HG03097 (cell line): ENCODE measurements at regions not wholly inside any gene's neighbourhood (a gene's known extent, or its start where the extent isn't known, plus 50 kb on each side); places are given as distances from the start of the nearest gene placed in this dataset.
"Not testable (repeated sequence)": the region's sequence is repeated elsewhere in the genome, so short reads cannot be mapped to it uniquely, and the experiment has no call there.

Experiments
- ATAC-seq: cut with Tn5 transposase; IDR thresholded peaks from one replicate; pipeline ENCODE4 v1.9.1; 2021; ENCODE audit not compliant: unreplicated experiment, low FRiP score

DNA sequence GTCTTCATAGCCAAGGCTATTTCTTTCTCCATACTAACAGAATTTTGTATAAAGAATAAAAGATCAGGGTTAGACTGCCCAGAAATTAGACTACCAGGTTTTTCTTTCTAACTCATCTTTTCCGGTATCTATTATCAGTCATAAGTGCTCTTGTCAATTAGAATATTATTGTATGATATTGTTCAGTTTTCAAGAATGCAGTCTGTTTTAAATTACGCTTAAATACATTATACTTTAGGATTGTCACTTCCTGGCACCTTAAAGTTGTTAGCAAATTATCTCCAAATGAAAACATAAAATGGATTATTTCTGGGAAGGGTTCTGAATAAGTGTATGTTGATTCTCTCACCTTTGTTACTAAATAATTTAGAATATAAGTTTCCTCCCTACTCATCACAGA, 497.2 kb downstream of the IGSF11 start:
- no peak for ATAC-seq

- no peak for ATAC-seq
These were observed 496.5 kb downstream of the IGSF11 start for GRCh38 chr3:118538187-118538586.

DNA sequence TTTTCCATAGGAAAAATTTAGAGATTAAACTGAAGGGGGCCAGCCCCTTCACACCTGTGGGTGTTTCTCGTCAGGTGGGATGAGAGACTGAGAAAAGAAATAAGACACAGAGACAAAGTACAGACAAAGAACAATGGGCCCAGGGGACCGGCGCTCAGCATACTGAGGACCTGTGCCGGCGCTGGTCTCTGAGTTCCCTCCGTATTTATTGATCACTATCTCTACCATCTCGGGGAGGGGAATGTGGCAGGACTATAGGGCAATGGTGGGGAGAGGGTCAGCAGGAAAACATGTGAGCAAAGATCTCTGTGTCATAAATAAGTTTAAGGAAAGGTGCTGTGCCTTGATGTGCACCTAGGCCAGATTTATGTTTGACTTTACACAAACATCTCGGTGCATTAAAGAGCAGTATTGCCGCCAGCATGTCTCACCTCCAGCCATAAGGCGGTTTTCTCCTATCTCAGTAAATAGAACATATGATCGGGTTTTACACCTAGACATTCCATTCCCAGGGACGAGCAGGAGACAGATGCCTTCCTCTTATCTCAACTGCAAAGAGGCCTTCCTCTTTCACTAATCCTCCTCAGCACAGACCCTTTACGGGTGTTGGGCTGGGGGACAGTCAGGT, 494.7 kb downstream of the IGSF11 start:
- not testable (repeated sequence) for ATAC-seq

- not testable (repeated sequence) for ATAC-seq
These were observed 494.2 kb downstream of the IGSF11 start for GRCh38 chr3:118540448-118540821.

DNA sequence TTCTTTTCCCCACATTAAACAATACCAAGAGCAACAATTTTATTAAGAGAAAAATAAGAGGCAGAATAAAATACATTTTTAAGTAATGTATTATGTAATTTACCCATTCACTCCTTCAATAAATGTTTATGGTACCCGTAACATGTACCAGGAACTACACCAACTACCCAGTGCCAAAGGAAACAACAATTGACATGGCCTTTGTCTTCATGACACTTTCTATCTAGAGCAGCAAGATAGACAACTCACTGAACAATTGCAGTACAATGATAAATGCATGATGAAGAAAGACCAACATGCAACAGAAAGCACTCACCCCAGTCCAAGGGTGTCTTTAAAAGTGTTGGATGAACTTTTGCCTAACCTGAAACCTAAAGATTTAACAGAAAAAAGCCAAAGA, 493.8 kb downstream of the IGSF11 start:
- ATAC-seq = no peak

DNA sequence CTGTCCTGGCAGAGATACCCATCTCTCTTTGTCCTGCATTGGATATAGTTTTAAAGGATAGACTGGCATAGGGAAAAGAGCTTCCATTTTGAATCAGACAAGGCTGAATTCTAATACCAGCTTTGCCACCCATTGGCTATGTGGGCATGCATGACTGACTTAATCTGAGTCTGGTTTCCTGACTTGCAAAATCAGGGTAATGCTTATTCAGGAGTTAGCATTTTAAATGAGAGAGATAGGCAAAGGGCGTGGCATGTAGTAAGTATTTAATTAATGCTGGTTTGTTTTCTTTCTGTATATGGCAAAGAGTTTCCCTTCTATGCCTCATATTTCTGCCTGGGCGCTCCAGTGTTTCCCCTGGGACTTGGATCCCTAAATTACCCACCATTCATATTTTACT, 492.9 kb downstream of the IGSF11 start:
- no peak for ATAC-seq

DNA sequence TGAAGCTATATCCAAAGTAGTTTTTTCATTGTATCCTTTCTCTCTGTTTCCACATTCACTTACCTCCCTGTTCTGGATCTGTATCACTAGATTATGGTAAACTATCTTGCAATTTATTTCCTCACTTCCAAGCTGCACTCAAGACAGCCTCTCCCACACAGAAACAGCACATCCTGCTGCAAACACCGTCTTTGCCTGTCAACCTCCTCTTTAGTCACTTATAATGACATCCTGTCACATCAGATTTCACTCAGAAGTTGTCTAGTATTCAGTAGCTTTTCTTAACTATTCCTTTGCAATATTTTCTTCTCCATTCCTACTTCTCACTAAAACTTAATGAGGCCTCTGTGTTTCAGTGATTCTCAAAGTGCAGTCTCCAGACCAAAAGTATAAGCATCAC, 490.8 kb downstream of the IGSF11 start:
- no peak for ATAC-seq

GRCh38 chr3:118544458-118544857, 490.2 kb downstream of the IGSF11 start:
- no peak for ATAC-seq

- no peak for ATAC-seq
These were observed 486.2 kb downstream of the IGSF11 start for GRCh38 chr3:118548434-118548833.

GRCh38 chr3:118550122-118550521, 484.5 kb downstream of the IGSF11 start:
- no peak for ATAC-seq

DNA sequence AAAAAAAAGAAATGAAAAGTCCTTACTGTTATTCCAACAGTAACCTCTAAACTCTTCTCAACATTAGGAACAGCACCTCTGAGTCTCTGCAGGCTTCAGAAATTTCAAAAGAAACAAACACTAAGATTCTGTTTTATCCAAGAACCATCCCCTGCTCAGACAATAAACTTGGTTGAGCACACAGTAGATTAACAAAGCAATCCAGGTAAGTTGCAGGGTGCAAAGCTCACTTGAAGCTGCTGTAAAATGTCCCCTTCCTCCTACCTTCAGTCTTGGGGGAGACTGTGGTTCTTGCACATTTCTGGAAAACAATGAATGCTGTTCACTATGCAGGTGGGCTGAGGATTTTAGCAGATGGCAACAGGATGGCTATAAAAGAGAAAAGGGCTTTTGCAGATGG, 484.1 kb downstream of the IGSF11 start:
- no peak for ATAC-seq

- ATAC-seq = no peak
These were observed 480.4 kb downstream of the IGSF11 start for GRCh38 chr3:118554148-118554838.

GRCh38 chr3:118556983-118557382, 477.7 kb downstream of the IGSF11 start:
- ATAC-seq = no peak

GRCh38 chr3:118557513-118557912, 477.1 kb downstream of the IGSF11 start:
- no peak for ATAC-seq

GRCh38 chr3:118559286-118559685, 475.4 kb downstream of the IGSF11 start:
- no peak for ATAC-seq

DNA sequence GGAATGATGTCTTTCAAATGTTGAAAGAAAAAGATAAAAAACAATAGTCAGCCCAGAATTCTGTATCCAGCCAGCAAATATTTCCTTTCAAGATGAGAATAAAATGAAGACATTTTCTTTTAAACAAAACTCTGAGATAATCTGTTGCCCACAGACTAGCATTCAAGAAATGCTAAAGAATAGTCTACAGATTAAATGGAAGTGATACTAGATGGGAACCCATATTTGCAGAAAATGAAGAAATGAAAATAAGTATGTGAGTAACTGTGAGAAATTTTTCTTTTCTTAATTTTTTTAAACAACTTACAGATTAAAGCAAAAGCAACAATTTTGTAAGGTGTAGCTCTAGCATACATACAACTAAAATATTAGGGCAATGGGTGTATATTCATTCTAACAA, 469.8 kb downstream of the IGSF11 start:
- ATAC-seq = no peak

GRCh38 chr3:118573912-118574311, 460.7 kb downstream of the IGSF11 start:
- no peak for ATAC-seq

GRCh38 chr3:118577055-118577777, 457.4 kb downstream of the IGSF11 start:
- no peak for ATAC-seq

DNA sequence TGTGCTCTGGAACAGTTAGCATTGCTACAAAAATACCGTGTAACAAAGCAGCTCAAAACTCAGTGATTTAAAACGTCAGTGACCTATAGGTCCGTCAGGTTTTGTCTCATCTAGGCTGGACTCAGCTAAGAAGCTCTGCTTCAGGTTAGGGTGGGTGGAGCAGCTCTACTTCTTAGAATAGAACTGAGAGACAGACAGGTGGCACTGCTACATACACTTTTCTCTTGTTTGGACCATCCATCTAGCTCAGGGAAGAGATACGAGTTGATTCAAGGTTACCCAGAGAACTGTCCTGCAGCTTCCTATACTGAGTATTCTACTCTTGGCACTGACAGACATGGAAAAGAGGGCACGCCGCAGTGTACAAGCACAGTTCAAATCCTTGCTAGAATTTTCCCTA, 456.1 kb downstream of the IGSF11 start:
- ATAC-seq = no peak

GRCh38 chr3:118587037-118587741, 447.5 kb downstream of the IGSF11 start:
- no peak for ATAC-seq

DNA sequence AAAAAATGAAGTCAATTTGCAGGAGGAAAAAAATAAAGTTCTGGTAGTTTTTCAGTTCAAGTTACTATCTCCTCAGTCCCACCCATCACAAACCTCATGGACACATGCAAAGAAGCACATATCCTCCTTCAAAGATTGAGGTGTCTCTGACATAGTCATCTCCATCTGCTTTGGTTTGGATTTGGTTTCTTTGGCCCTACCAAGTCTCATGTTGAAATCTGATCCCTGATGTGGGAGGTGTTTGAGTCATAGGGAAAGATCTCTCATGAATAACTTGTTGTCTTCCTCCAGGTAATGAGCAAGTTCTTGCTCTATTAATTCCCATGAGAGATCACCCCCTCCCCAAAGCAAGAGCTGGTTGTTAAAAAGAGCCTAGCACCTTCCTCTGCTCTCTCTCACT, 446.8 kb downstream of the IGSF11 start:
- ATAC-seq = no peak
